Small intestine (tissue), 7 donors: ENCODE measurements at regions not wholly inside any gene's neighbourhood (a gene's known extent, or its start where the extent isn't known, plus 50 kb on each side); places are given as distances from the start of the nearest gene placed in this dataset.

ENCODE experiments used
- DNase-seq, 2 donors: peaks; one replicate each; pipeline versions ENCODE4 v3.0.0 to v3.0.0-alpha.2; 2013
- FAIRE-seq: peaks from 2 replicates; lab custom pipeline; 2012; peaks lifted over from hg19 to GRCh38; lab: Jason Lieb, UNC
- H3K27ac ChIP-seq, 3 donors: one replicate each; pipeline ENCODE4 v1.5.1; 2013; ENCODE audit warnings: low read length in 2 of 3, mild to moderate bottlenecking in 2 of 3, control low read depth in 1 of 3, inconsistent platforms in 1 of 3, low read depth in 1 of 3, moderate library complexity in 1 of 3
- H3K27me3 ChIP-seq, 3 donors: one replicate each; pipeline ENCODE4 v1.6.1; 2013; ENCODE audit warnings: low read length in 3 of 3, inconsistent platforms in 1 of 3; ENCODE audit not compliant: control insufficient read depth in 3 of 3, insufficient read depth in 3 of 3
- H3K36me3 ChIP-seq, 3 donors: one replicate each; pipeline ENCODE4 v1.6.1; 2013; ENCODE audit warnings: low read length in 3 of 3, inconsistent platforms in 1 of 3, low read depth in 1 of 3, mild to moderate bottlenecking in 1 of 3, moderate library complexity in 1 of 3; ENCODE audit not compliant: control insufficient read depth in 3 of 3, insufficient read depth in 2 of 3
- H3K4me1 ChIP-seq, 3 donors: one replicate each; pipeline ENCODE4 v1.6.1; 2013; ENCODE audit warnings: low read length in 2 of 3, inconsistent platforms in 1 of 3, low read depth in 1 of 3, mild to moderate bottlenecking in 1 of 3, moderate library complexity in 1 of 3; ENCODE audit not compliant: control insufficient read depth in 3 of 3, insufficient read depth in 2 of 3
- H3K4me3 ChIP-seq, 3 donors: one replicate each; pipeline ENCODE4 v1.5.1; 2013; ENCODE audit warnings: low read length in 3 of 3, control low read depth in 1 of 3, inconsistent platforms in 1 of 3, low read depth in 1 of 3, mild to moderate bottlenecking in 1 of 3, moderate library complexity in 1 of 3
- H3K9me3 ChIP-seq, 2 donors: one replicate each; pipeline ENCODE4 v1.6.1; 2013; ENCODE audit warnings: low read depth in 1 of 2, low read length in 1 of 2; ENCODE audit not compliant: control insufficient read depth in 2 of 2, insufficient read depth in 1 of 2
- WGBS, 3 donors: extraction: QIAGEN DNeasy Blood & Tissue Kit; methylation state at CpG; one replicate each; pipeline ENCODE4 v1.1.7; 2013; 5-methylcytosine and 5-hydroxymethylcytosine counted together
- donor health status: healthy with polysubstance abuse.
- donor health status: control.
- donor health status: control.
- donor health status: Bipolar disorder and iron deficiency.
- donor health status: healthy.

- DNase-seq (no peak), FAIRE-seq (no peak)
- WGBS, 3 donors = 24 to 46% (median 34%) methylated on average over 3 of the region's 3 CpGs
- H3K9me3 ChIP-seq = no peaks in the 10 kb centered on the region
- H3K4me1 ChIP-seq = no peaks in the 10 kb centered on the region
- H3K27me3 ChIP-seq = no peaks in the 10 kb centered on the region
- H3K36me3 ChIP-seq = no peaks in the 10 kb centered on the region
- no peak overlapping the region for H3K4me3 ChIP-seq
- H3K27ac ChIP-seq = no peak overlapping the region
Measured at GRCh38 chr12:129959889-129960288, 56.1 kb upstream of the TMEM132D start.

DNA sequence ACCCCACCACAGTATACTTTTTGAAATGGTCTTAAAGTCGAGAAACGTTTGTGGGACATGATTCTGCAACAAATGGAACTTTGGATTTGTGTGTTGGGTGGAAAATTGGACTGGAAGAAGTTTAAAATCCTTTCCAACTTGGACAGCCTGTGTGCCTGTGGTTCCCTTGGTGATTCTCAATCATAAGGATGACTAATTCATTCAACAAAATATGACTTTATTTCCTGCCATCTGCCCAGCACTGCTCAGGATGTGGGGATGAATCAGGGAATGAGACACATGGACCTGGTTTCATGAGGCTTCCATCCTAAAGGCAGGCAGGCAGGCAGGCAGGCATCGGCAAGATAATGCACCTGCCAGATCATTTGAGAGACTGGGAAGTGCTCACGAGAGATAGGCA, 57.3 kb upstream of the TMEM132D start:
- no peak overlapping the region for H3K27ac ChIP-seq
- FAIRE-seq (no peak), DNase-seq (no peak)
- 59 to 64% (median 60%) methylated on average over 4 of the region's 4 CpGs for WGBS, 3 donors
- no peaks in the 10 kb centered on the region for H3K27me3 ChIP-seq
- no peaks in the 10 kb centered on the region for H3K4me1 ChIP-seq
- H3K4me3 ChIP-seq = no peak overlapping the region
- no peaks in the 10 kb centered on the region for H3K9me3 ChIP-seq
- H3K36me3 ChIP-seq = no peaks in the 10 kb centered on the region

- Histone ChIP-seq H3K9me3 (no peaks in the 10 kb centered on the region), H3K4me1 (no peaks in the 10 kb centered on the region), H3K27ac (no peak overlapping the region), H3K36me3 (no peaks in the 10 kb centered on the region), H3K4me3 (no peak overlapping the region), H3K27me3 (no peaks in the 10 kb centered on the region)
- DNase-seq (no peak), FAIRE-seq (no peak)
- 71 to 76% (median 73%) methylated on average over 1 of the region's 1 CpG for WGBS, 3 donors
Measured at GRCh38 chr12:129961856-129962255, 58.0 kb upstream of the TMEM132D start.

GRCh38 chr12:129964300-129964699, 60.5 kb upstream of the TMEM132D start:
- 71 to 81% (median 76%) methylated on average over 7 of the region's 7 CpGs for WGBS, 3 donors

DNA sequence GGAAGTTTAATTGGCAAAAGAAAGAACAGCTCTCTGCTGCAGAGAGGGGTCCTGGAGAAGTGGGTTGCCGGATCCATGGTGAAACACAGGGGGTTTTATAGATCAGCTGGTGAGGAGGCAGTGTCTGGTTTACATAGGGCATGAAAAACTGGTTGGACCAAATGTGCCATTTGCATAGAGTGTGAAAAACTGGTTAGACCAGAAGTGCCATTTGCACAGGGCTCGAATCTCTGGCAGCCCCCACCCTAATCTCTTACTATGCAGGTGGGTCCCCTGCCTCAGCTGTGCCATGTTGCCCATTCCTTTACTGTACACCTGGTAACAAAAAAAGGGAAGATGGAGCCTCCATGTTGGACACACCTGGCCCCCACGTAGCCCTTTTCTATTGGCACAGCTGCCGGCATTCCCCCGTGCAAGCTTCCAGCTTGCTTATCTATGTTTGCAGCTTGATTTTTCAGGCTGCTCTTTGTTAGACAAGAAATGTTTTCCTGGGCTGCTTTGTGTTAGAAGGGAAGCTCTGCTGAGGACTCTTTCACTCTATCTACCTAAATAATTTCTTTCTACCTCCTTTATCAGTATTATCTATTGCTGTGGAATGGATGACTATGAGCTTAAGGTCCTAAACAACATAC, 61.1 kb upstream of the TMEM132D start:
- no peak for FAIRE-seq
- Histone ChIP-seq H3K4me3 (no peak overlapping the region), H3K4me1 (no peaks in the 10 kb centered on the region), H3K9me3 (no peaks in the 10 kb centered on the region), H3K27ac (no peak overlapping the region), H3K27me3 (no peaks in the 10 kb centered on the region), H3K36me3 (no peaks in the 10 kb centered on the region)
- DNase-seq = no peak
- 9 to 54% (median 35%) methylated on average over 5 of the region's 5 CpGs for WGBS, 3 donors

More at GRCh38 chr12:129964300-129964699, 60.5 kb upstream of the TMEM132D start:
- no peaks in the 10 kb centered on the region for H3K4me1 ChIP-seq
- no peaks in the 10 kb centered on the region for H3K9me3 ChIP-seq
- DNase-seq (no peak), FAIRE-seq (no peak)
- no peak overlapping the region for H3K4me3 ChIP-seq
- H3K36me3 ChIP-seq = no peaks in the 10 kb centered on the region
- H3K27me3 ChIP-seq = no peaks in the 10 kb centered on the region
- H3K27ac ChIP-seq = no peak overlapping the region

DNA sequence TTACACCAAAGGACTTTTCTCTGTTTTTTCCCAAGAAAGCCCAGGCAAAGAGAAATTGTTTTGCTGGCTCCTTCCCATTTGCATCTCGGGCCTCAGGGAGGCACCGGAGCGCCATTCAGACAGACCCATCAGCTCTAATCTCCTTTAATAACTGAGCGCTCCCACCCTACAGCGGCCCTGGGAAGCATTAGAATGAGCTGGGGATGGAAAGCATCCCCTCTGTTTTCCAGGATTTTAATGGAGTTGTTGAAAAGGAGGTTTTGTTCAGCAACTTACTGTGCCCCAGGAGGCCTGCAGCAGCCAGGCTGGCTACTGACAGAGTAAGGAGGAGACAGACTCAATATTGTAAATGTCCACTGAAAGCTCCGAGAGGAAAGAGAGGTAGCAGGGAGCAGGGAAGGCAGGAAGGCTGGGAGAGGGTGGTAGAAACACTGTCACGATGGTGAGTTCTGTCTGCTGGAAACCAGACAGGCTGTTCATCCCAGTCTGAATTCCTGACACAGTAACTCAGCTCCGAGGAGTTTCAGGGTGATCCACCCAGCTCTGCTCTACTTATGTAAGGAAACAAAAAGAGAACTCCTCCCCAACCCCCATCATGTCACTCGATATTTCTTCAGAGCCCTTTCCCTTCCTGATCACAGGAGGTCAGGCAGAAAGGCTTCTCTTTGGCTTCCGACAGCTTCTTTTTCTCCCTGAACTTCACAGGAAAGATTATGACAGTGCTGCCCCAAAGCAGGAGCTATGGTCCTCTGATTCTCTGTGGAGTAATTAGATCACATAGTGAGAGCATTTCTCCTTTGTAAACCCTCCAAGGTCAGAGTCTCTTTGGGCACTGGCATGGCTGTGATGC, 62.5 kb upstream of the TMEM132D start:
- Histone ChIP-seq H3K27ac (no peak overlapping the region), H3K9me3 (no peaks in the 10 kb centered on the region), H3K27me3 (no peaks in the 10 kb centered on the region), H3K4me1 (no peaks in the 10 kb centered on the region), H3K36me3 (no peaks in the 10 kb centered on the region), H3K4me3 (no peak overlapping the region)
- DNase-seq (no peak), FAIRE-seq (no peak)
- 42 to 59% (median 51%) methylated on average over 10 of the region's 10 CpGs for WGBS, 3 donors

- Histone ChIP-seq H3K4me1 (no peaks in the 10 kb centered on the region), H3K27me3 (no peaks in the 10 kb centered on the region), H3K9me3 (no peaks in the 10 kb centered on the region), H3K36me3 (no peaks in the 10 kb centered on the region), H3K4me3 (no peak overlapping the region), H3K27ac (no peak overlapping the region)
- DNase-seq (no peak), FAIRE-seq (no peak)
- 80 to 84% (median 82%) methylated on average over 7 of the region's 7 CpGs for WGBS, 3 donors
Measured at GRCh38 chr12:129971721-129972120, 67.9 kb upstream of the TMEM132D start.

DNA sequence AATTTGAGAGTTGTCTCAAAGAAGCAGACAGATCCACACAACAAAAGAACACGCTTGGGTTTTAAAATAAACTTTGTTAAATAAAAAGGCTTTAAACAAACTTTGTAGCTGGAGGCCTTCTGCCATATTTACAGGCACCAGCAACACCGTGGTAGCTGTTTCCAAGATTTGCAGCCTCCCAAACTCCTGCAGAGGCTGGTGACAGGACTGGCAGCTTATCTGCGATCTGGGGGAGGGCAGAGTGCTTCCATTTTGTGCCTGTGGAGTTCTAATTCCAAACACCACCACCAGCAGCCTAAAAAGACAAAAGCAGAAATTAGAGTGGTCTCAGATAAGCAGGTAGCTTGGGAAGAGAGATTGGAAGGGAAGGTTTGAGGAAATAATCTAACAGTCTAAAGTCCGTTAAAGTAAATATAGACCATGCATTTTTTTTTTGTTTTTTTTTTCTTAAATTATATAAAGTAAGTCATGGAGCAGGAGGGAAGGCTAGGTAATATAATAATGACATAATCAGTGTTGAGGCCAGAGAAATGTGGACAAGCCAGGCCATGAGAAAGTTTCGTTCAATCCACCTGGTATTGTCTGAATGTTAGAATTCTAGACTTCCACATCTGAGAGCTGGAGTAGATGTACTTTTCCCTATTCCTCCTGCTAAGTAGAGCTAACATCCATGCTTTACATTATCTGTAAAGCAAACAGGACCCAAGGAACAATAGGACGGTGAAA, 69.6 kb upstream of the TMEM132D start:
- Histone ChIP-seq H3K9me3 (no peaks in the 10 kb centered on the region), H3K27ac (no peak overlapping the region), H3K27me3 (no peaks in the 10 kb centered on the region), H3K4me3 (no peak overlapping the region), H3K36me3 (no peaks in the 10 kb centered on the region), H3K4me1 (no peaks in the 10 kb centered on the region)
- DNase-seq (no peak), FAIRE-seq (no peak)
- 37 to 59% (median 47%) methylated on average over 6 of the region's 6 CpGs for WGBS, 3 donors
